ENCODE measurements at regions not wholly inside any gene's neighbourhood (a gene's known extent, or its start where the extent isn't known, plus 50 kb on each side); places are given as distances from the start of the nearest gene placed in this dataset.
"Not testable (repeated sequence)": the region's sequence is repeated elsewhere in the genome, so short reads cannot be mapped to it uniquely, and the experiment has no call there.

DNA sequence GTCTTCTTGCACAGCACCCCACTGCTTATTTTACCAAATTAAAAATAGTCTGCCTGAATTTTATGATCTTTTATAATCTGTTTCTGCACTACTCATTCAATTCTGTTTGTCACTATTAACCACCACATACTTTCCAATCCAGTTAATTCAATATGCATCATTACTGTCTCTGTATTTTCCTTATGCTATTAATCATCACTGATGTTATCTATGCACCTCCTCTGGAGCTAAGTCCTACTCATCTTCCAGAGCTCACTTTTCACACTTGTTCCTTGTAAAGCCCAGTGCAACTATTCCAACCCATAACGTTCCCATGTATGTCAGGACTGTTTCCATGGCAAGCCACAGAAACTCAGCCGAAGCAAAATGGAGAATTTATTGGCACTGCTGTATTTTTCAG, 713.6 kb downstream of the PLCL1 start:
- ChIA-PET POLR2A (no interaction called here), CTCF (no interaction called here)
- Histone ChIP-seq H3K27ac (ENCODE audit: extremely low read depth, low read depth, low read length) (no peak overlapping the region), H3K9me3 (ENCODE audit: control insufficient read depth, insufficient read depth, low read depth, low read length) (no peaks in the 10 kb centered on the region), H3K4me3 (ENCODE audit: low read depth, low read length) (no peak overlapping the region), H3K36me3 (ENCODE audit: control insufficient read depth in 2 of 2, insufficient read depth in 1 of 2, low read length in 2 of 2) (no peaks in the 10 kb centered on the region), H3K4me1 (ENCODE audit: control insufficient read depth, insufficient read depth, low read length) (0 out of 2 replicates have a peak, but pooled peaks cover 3% of the 10 kb centered on the region)
- no peak for TF ChIP-seq SP7 (tag by site-specific recombination; IDR thresholded peaks at IDR 0.05)
- TF ChIP-seq, protein P1, sequence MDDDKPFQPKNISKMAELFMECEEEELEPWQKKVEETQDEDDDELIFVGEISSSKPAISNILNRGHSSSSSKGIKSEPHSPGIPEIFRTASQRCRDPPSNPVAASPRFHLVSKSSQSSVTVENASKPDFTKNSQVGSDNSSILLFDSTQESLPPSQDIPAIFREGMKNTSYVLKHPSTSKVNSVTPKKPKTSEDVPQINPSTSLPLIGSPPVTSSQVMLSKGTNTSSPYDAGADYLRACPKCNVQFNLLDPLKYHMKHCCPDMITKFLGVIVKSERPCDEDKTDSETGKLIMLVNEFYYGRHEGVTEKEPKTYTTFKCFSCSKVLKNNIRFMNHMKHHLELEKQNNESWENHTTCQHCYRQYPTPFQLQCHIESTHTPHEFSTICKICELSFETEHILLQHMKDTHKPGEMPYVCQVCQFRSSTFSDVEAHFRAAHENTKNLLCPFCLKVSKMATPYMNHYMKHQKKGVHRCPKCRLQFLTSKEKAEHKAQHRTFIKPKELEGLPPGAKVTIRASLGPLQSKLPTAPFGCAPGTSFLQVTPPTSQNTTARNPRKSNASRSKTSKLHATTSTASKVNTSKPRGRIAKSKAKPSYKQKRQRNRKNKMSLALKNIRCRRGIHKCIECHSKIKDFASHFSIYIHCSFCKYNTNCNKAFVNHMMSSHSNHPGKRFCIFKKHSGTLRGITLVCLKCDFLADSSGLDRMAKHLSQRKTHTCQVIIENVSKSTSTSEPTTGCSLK (tag by site-specific recombination; IDR thresholded peaks at IDR 0.05), result no peak
- no peak for TF ChIP-seq ZNF549 (tag by site-specific recombination; IDR thresholded peaks at IDR 0.05)
- no peak for TF ChIP-seq ZNF626 (tag by site-specific recombination; IDR thresholded peaks at IDR 0.05)
- no peak for TF ChIP-seq INSM2 (tag by site-specific recombination; IDR thresholded peaks at IDR 0.05)

DNA sequence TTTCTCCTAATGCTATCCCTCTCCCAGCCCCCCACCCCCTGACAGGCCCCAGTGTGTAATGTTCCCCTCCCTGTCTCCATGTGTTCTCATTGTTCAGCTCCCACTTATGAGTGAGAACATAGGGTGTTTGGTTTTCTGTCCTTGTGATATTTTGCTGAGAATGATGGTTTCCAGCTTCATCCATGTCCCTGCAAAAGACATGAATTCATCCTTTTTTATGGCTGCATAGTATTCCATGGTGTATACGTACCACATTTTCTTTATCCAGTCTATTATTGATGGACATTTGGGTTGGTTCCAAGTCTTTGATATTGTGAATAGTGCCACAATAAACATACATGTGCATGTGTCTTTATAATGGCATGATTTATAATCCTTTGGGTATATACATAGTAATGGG, 704.2 kb downstream of the PLCL1 start:
- H3K27ac ChIP-seq (ENCODE audit: extremely low read depth, low read depth, low read length); H3K36me3 ChIP-seq (ENCODE audit: control insufficient read depth in 2 of 2, insufficient read depth in 1 of 2, low read length in 2 of 2); H3K4me1 ChIP-seq (ENCODE audit: control insufficient read depth, insufficient read depth, low read length); CTCF ChIA-PET; H3K9me3 ChIP-seq (ENCODE audit: control insufficient read depth, insufficient read depth, low read depth, low read length); H3K4me3 ChIP-seq (ENCODE audit: low read depth, low read length); POLR2A ChIA-PET: not testable (repeated sequence)
- peak; percentile 63 for TF ChIP-seq ZNF146 (tag by site-specific recombination; IDR thresholded peaks at IDR 0.05)

DNA sequence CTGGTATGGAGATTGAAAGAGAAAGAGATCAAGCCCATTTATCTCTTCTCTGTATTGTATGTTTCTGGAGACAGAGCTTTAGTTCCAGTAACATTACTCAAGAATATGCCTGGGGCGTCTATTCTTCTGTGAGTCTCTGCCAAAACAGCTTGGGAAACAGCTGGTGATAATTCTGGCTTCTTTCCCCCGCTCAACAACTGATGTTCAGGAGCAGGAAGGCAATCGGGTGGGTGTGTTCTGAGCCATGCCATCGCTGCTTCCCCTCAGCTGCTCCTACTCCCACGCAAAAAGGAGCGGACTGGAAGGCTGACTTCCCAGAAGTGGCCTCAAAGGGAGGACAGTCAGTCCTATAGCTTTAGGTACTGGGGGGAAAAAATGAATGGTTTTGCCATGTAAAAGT, 695.1 kb downstream of the PLCL1 start:
- Histone ChIP-seq H3K9me3 (ENCODE audit: control insufficient read depth, insufficient read depth, low read depth, low read length) (no peaks in the 10 kb centered on the region), H3K4me3 (ENCODE audit: low read depth, low read length) (no peak overlapping the region), H3K4me1 (ENCODE audit: control insufficient read depth, insufficient read depth, low read length) (no peaks in the 10 kb centered on the region), H3K36me3 (ENCODE audit: control insufficient read depth in 2 of 2, insufficient read depth in 1 of 2, low read length in 2 of 2) (no peaks in the 10 kb centered on the region), H3K27ac (ENCODE audit: extremely low read depth, low read depth, low read length) (no peak overlapping the region)
- POLR2A ChIA-PET, result no interaction called here
- TF ChIP-seq EGR2 (tag by site-specific recombination; IDR thresholded peaks at IDR 0.05; ENCODE audit: low read depth) (peak; percentile 47; the same call in 1 of the 2 replicates), ZFHX2 (tag by site-specific recombination; conservative IDR thresholded peaks at IDR 0.05) (peak; percentile 48; the same call in 1 of the 2 replicates), ZNF19 (tag by site-specific recombination; IDR thresholded peaks at IDR 0.05; ENCODE audit: low read depth) (no peak)
- CTCF ChIA-PET, result no interaction called here

GRCh38 chr2:198498516-198498915, 694.1 kb downstream of the PLCL1 start:
- CTCF ChIA-PET, result no interaction called here

DNA sequence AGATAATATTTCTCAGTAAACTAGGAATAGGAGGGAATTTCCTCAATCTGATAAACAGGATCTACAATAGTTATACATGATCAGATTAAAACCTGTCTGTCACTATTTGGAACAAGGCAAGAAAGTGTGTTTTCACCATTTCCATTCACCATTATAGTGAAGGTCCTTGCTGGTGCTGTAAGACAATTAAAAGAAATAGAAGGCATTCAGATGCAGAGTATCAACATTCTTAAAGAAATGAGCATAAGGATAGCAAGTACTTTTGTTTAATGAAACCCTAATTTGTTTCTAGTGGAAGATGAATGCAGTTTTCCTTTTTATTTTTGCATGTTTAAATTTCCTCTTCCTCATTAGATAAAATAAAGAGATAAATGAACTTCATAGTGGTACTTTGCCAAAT, 693.7 kb downstream of the PLCL1 start:
- POLR2A ChIA-PET, result no interaction called here
- TF ChIP-seq HOXD13 (CRISPR knock-in tag; IDR thresholded peaks at IDR 0.05; ENCODE audit: borderline replicate concordance) (no peak), ZNF777 (tag by site-specific recombination; IDR thresholded peaks at IDR 0.05; ENCODE audit: borderline replicate concordance) (no peak), ZNF416 (tag by site-specific recombination; IDR thresholded peaks at IDR 0.05) (no peak), ZNF350 (tag by site-specific recombination; IDR thresholded peaks at IDR 0.05) (no peak)

More at GRCh38 chr2:198498516-198498915, 694.1 kb downstream of the PLCL1 start:
- H3K4me1 ChIP-seq (ENCODE audit: control insufficient read depth, insufficient read depth, low read length), result no peaks in the 10 kb centered on the region
- H3K36me3 ChIP-seq (ENCODE audit: control insufficient read depth in 2 of 2, insufficient read depth in 1 of 2, low read length in 2 of 2), result no peaks in the 10 kb centered on the region
- no peaks in the 10 kb centered on the region for H3K9me3 ChIP-seq (ENCODE audit: control insufficient read depth, insufficient read depth, low read depth, low read length)
- H3K27ac ChIP-seq (ENCODE audit: extremely low read depth, low read depth, low read length), result no peak overlapping the region
- H3K4me3 ChIP-seq (ENCODE audit: low read depth, low read length), result no peak overlapping the region
- TF ChIP-seq SCRT2 (tag by site-specific recombination; IDR thresholded peaks at IDR 0.05), result no peak
- no peak for TF ChIP-seq ZNF701 (tag by site-specific recombination; IDR thresholded peaks at IDR 0.05)
- TF ChIP-seq ZNF146 (tag by site-specific recombination; IDR thresholded peaks at IDR 0.05), result no peak
- no peak for TF ChIP-seq ZBTB21 (tag by site-specific recombination; IDR thresholded peaks at IDR 0.05)
- no peak for TF ChIP-seq ZNF214 (tag by site-specific recombination; IDR thresholded peaks at IDR 0.05; ENCODE audit: borderline replicate concordance)
- no peak for TF ChIP-seq ZSCAN30 (tag by site-specific recombination; IDR thresholded peaks at IDR 0.05)
- TF ChIP-seq ZNF223 (tag by site-specific recombination; IDR thresholded peaks at IDR 0.05), result no peak
- TF ChIP-seq ZNF140 (tag by site-specific recombination; IDR thresholded peaks at IDR 0.05), result no peak
- TF ChIP-seq ZFP3 (tag by site-specific recombination; IDR thresholded peaks at IDR 0.05; ENCODE audit: low read depth), result no peak
- POLR2A ChIA-PET, result no interaction called here

More for the DNA sequence above, 693.7 kb downstream of the PLCL1 start:
- CTCF ChIA-PET, result no interaction called here
- H3K4me1 ChIP-seq (ENCODE audit: control insufficient read depth, insufficient read depth, low read length), result no peaks in the 10 kb centered on the region
- H3K36me3 ChIP-seq (ENCODE audit: control insufficient read depth in 2 of 2, insufficient read depth in 1 of 2, low read length in 2 of 2), result no peaks in the 10 kb centered on the region
- no peaks in the 10 kb centered on the region for H3K9me3 ChIP-seq (ENCODE audit: control insufficient read depth, insufficient read depth, low read depth, low read length)
- H3K4me3 ChIP-seq (ENCODE audit: low read depth, low read length), result no peak overlapping the region
- H3K27ac ChIP-seq (ENCODE audit: extremely low read depth, low read depth, low read length), result no peak overlapping the region
